Kasumi-1 (cell line): ENCODE measurements at regions not wholly inside any gene's neighbourhood (a gene's known extent, or its start where the extent isn't known, plus 50 kb on each side); places are given as distances from the start of the nearest gene placed in this dataset.
"Not testable (repeated sequence)": the region's sequence is repeated elsewhere in the genome, so short reads cannot be mapped to it uniquely, and the experiment has no call there.

Experiments used
- DNase-seq, 2 experiments: peaks; one replicate each; lab custom pipeline; 2025; lab: John Stamatoyannopoulos, UW

DNA sequence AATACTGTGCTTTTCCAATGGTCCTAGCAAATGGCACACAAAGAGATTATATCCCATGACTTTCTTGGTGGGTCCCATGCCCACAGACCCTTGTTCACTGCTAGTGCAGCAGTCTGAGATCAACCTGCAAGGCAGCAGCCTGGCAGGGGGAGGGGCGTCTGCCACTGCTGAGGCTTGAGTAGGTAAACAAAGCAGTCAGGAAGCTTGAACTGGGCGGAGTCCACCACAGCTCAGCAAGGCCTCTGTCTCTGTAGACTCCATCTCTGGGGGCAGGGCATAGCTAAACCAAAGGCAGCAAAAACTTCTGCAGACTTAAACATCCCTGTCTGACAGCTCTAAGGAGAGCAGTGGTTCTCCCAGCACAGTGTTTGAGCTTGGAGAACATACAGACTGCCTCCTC, 82.9 kb downstream of the ZNF737 start:
- DNase-seq = no peak

DNA sequence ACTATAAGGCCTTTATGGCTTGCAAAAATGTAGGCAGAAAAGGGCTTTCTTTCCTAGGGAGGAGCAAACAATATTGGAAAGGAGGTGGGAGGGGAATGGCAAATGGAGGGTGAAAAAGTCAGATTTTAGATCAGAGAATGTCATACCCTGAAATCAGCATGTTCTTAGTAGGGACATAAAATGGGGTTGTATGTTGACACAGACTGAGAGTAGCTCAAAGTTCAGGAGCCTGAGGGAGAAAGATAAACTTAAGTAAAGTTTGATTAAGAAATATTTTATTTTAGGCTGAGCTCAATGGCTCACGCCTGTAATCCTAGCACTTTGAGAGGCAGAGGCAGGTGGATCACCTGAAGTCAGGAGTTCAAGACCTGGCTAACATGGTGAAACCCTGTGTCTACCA, 83.8 kb downstream of the ZNF737 start:
- DNase-seq = no peak

DNA sequence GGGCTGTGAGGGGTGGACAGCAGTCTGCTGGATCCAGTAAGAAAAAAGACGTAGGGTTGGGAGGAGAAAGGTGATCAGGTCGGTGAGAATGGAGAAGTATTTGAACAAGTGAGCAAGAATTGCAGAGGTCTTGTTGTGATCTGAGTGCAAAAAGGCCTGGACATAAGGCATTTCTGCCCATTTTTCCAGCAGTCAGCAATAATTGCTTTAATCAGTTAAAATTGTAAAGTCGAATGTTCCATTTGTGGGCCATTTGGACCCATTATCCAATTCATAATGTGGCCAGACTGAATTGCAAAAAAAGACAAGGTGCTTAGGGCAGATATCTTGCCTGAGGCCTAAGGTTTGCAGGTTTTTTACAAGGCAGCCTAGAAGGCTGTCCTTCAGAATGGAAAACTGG, 86.1 kb downstream of the ZNF737 start:
- no peak for DNase-seq

DNA sequence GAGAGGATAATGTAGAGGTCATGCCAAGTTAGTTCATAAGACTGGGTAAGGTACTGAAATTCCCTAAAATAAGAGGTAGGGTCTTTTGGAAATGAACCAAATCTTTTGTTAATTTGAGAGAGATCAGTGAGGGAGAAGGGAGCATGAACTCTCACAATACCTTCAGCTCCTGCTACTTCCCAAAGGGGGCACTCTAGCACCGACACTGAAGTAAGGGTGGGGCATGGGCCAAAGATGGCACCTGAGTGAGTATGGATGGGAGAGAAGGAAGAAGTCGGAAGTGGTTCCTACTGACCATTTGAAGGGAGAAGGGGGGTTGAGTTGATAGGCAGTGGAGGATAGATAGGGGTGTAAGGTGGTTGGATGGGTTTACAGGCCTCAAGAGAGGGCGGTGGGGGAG, 86.6 kb downstream of the ZNF737 start:
- DNase-seq = no peak

DNA sequence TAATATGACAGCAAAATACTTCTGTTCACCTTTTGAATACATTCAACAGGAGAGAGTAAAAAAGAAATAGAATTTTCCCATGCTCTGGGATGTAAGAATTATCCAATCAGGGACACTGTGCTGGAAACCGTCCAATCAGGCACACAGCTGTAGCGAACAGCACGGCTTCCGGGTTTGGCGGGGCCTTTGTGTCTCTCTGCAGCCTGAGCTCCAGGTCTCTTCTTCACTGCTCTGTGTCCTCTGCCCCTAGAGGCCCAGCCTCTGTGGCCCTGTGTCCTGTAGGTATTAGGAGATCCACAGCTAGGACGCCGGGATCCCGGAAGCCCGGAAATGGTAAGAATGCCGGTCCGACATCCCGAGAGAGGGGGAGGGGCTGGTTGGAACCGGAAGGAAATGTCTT, 92.7 kb downstream of the ZNF737 start:
- no peak for DNase-seq

DNA sequence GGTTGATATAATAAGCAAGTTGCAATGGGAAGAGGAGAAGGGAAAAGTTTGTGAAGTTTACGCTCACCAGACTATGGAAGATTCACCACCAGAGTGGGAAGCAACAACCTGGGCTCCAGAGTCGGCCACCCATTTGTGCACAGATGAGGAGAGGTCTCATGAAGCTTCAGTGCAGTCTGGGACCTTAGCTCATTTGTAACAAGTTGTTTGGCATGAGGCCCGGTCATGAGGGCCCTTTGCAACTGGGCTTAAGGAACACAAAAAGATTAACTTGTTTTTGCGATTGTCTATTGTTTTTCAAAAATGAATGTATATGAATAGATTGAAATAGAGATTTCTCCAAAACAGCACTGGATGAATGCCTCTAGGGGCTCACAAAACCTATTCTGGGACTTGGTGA, 94.2 kb downstream of the ZNF737 start:
- no peak for DNase-seq

DNA sequence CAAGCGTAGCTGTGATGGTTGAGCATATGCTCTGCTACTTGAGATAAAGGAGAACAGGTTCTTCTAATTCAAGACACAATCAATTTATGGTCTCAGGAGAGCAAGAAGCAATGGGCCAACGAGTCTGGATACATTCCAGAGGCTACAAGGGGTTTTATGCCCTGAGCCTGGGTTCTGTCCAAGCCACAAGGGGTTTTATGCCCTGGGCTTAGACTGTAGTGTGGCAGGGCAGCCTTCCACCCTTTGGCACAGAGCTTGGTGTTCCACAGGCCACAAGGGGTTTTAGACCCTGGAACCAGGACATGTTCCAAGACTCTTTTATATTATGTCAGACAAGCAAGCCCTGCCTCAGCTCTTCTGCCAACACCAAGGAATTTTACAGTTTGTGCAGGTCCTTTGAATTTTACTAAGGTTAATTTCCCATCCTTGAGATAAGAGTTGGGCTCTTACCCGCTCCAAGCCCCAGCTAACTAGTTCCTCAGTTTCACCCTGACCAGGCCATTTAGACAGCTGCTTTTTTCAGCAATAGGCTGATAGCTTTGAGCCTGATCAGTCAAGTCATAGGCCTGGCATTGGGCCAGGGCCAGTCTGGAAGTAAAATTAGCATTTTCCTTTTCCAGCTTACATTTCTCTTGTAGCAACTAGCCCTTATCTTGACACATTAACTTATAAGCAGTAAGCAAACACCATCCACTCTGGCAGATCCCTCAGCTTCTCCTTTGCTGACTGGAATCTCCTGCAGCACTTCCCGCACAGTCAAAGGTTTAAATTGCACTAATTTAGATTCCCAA, 95.0 kb downstream of the ZNF737 start:
- DNase-seq = no peak

DNA sequence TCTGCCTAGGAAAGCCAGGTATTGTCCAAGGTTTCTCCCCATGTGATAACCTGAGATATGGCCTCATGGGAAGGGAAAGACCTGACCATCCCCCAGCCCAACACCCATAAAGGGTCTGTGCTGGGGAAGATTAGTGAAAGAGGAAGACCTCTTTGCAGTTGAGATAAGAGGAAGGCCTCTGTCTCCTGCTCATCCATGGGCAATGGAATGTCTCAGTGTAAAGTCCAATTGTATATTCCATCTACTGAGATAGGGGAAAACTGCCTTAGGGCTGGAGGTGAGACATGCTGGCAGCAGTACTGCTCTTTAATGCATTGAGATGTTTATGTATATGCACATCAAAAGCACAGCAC, 99.0 kb downstream of the ZNF737 start:
- DNase-seq = not testable (repeated sequence)

DNA sequence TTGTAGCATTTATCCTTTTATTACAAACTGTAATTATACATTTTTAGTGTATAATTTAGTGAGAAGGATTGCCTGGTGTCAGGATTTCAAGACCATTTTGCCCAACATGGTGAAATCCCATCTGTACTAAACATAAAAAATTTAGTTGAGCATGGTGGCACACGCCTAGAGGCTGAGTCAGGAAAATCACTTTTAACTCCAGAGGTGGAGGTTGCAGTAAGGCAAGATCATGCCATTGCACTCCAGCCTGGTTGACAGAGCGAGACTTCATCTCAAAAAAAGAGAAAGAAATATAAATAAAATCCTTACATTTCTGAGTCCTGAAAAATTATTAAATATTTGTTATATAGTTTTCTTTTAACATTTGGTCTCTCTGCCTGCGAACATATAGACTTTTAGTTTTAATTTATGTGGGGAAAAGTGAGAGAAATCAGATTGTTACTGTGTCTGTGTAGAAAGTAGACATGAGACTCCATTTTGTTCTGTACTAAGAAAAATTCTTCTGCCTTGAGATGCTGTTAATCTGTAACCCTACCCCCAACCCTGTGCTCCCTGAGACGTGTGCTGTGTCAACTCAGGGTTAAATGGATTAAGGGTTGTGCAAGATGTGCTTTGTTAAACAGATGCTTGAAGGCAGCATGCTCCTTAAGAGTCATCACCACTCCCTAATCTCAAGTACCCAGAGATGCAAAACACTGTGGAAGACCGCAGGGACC, 99.5 kb downstream of the ZNF737 start:
- DNase-seq = not testable (repeated sequence)

DNA sequence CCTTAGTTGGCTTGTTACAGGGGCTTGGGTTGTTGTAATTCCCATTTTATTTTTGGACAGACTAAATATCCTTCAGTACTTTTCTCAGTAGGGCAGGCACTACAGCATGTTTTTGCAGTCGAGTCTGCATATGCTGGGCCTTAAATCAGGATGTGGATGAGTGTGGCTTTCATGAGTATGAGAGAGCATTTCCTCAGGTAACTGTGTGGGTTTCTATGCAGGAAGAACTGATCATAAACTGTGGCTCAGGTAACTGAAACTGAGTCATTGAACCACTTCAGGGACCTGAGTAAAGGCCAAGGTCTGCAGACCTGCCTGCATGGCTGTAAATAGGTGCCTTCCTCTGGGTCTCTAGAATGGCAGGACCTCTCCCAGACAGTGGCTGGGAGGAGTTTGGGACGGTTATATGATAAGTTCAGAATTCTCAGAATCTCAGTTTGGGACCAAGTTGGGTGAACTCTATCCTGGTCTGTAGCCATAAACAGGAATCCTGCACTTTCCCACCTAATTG, 112.1 kb downstream of the ZNF737 start:
- no peak for DNase-seq

DNA sequence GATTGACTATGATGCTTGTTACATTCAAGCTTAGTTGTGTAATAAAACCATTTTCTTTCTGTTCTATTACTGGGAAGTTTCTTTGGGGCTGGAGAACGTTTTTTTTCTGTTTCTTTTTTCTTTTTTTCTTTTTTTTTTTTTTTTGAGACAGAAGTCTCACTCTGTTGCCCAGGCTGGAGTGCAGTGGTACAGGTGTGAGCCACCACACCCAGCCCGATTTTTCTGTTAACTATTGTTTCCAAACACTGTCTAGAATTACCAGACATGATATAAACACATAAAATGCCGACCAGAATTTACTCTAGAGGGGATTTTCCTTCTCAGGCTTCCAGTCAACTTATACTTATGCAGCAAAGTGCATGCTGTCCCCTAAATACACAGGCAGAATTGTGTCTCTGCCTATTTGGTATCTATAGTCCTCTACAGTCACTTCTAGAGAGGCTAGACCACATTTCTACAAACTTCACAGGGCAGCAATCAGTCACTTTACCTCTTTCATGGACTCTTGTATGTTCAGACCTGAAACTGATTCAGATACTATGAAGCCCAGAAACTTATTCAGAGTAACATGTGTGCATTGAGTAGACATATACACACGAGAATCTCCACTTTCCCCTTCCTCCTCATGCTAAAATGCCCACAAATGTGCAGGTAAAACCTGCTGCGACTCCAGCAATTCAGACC, 121.2 kb downstream of the ZNF737 start:
- no peak for DNase-seq

DNA sequence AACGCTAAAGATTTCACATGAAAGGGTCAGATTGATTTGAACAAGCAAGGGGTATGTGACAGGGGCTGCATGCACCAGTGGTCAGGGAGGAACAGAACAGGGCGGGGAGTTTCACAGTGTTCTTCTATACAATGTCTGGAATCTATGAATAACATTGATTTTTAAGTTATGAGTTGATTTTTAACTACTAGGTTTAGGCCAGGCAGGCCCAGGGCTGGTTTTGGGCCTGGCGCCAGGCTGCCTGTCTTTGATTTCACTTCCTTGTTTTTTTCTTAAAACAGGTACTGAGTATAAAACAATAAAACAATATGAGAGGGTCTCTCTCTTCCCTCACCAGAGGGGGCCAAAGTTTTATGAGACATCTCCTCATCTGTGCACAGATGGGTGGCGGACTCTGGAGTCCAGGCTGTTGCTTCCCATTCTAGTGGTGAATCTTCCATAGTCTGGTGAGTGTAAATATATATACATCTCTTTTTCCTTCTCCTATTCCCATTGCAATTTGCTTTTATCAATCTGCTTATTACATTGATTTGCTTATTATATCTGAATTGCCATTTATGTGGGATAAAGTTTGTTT, 133.2 kb downstream of the ZNF737 start:
- not testable (repeated sequence) for DNase-seq

DNA sequence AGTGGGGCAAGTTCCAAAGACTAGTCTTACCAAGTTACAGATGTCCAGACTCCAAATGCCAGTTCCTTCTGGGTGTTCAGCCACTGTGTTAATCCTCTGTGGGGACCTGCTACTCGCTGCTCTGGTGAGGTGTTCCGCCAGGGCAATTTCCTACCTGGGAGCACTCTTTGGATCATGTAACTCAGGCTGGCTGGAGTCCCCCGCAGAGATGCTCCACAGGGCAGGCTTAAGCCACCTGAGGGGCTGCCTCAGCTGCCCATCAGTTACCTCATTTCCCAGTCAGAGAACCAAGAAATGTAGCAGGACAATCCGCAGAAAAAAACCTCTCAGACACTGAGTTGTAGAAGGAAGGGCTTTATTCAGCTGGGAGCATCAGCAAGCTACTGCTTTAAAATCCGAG, 133.8 kb downstream of the ZNF737 start:
- no peak for DNase-seq

DNA sequence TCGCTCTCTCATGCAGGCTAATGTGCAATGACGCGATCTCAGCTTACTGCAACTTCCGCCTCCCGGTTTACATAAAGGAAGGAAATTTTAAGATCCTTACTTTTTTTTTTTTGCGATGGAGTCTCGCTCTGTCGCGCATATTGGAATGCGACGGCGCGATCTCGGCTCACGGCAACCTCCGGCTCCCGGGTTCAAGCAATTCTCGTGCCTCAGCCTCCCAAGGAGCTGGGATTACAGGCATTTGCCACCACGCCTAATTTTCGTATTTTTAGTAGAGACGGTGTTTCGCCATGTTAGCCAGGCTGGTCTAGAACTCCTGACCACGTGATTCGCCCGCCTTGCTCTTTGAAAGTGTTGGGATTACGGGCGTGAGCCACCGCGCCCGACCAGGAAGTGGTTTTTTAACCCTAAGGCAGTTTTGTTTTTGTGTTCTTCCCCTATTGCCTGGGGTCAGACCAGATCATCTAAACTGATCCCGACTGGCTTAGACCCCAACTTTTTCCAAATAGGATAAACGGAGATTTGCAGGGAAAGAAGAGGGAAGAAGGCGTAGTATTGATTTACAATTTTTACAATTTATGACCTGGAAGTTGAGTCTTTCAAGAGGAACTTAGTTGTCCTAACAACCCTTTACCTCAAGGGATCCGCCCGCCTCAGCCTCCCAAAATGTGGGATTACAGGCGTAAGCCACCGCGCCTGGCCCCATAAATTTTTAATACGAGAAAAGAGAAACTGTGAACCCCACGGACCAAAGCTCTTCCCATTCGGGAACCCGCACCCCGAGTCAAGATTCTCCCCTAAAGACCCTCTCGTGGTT, 142.0 kb downstream of the ZNF737 start:
- DNase-seq = no peak

DNA sequence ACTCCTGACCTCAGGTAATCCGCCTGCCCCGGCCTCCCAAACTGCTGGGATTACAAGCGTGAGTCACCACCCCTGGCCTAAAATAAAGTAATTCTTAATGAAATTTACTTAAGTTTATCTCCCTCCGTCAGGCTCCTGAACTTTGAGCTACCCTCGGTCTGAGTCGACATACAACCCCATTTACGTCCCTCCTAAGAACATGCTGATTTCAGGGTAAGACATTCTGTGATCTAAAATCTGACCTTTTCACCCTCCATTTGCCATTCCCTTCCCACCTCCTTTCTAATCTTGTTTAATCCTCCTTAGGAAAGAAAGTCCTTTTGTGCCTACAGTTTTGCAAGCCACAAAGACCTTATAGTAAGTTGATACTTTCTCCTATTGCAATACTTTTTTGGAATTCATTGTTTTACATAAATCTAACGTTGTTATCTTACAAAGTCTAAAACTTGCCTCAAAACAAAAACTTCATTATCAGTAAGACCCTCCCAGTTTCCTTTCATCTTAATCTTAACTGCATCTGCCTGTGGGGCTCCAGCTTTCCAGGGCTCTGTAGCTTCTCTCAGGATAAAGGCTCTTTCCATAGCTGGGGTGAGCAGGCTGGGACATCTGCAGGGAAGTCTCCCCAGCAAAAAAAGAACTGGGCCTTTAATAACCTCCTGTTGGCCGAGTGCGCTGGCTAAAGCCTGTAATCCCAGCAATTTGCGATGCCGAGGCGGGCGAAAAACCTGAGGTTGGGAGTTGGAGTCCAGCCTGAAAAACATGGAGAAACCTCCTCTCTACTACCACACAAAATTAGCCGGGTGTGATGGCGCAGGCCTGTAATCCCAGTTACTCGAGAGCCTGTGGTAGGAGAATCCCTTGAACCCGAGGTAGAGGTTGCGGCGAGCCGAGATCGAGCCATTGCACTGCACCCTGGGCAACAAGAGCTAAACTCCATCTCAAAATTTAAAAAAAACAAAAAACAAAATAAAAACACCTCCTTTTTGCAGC, 143.1 kb downstream of the ZNF737 start:
- no peak for DNase-seq

DNA sequence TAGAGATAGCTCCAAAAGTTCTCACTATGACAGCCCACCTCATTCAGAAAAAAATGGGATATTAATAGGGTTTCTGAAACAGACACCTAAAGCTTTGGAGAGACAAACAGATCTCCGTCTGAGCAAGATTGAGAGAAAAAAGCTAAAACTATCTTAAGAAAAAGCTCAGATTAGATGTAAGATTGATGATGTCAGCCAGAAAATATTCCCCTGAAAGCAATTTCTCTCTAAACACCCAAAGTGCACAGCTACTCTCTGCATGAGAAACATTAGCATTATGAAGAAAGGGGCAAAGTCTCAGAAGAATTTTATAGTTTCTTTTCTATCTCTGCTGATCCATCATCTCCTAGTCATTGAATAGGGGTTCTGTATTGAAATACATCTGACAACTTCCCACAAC, 148.9 kb downstream of the ZNF737 start:
- DNase-seq = no peak

DNA sequence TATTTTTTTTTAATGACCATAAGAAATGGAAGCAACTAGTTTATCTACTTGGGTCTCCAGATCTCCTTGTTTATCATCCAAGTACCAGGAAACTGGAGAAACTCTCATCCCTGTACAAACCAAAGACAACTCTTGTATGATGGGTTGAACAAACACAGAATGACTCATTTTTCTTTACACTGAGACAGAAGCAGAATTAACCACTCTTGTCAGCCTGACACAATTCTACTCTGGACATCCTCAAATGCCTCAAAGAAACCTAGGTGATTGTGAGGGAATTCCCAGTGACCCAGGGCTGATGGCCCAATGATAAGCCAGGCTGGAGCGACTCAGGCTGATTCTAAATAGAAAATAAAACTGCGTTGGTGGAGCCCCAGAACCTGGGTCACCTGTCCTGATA, 151.5 kb downstream of the ZNF737 start:
- DNase-seq = no peak

DNA sequence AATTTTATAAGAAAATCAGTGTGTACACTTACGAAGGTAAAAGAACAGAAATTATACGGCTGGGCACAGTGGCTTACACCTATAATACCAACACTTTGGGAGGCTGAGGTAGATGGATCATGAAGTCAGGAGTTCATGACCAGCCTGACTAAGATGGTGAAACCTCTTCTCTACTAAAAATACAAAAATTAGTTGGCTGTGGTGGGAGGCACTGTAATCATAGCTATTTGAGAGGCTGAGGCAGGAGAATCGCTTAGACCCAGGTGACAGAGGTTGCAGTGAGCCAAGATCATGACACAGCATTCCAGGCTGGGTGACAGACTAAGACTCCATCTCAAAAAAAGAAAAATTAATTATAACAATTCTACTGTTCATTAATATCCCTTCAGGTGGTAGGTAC, 151.9 kb downstream of the ZNF737 start:
- DNase-seq = no peak

DNA sequence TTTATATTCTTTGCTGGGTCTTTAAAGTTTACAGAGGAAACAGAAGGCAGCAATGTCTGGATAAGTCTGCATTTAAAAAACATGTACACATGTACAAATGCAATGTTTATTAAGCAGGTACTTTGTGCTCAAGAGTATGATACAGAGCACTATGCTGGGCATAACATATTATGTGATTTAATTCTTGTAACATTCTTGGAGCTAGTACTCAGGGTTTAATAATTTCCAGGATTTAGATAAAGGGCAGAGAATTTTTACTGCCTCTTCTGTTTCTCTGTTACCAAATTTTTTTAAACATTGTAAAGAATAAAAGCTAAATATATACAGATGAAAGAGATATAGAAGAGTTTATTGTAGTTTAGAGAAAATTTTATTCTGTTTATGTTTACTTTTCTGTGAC, 152.7 kb downstream of the ZNF737 start:
- DNase-seq = no peak

DNA sequence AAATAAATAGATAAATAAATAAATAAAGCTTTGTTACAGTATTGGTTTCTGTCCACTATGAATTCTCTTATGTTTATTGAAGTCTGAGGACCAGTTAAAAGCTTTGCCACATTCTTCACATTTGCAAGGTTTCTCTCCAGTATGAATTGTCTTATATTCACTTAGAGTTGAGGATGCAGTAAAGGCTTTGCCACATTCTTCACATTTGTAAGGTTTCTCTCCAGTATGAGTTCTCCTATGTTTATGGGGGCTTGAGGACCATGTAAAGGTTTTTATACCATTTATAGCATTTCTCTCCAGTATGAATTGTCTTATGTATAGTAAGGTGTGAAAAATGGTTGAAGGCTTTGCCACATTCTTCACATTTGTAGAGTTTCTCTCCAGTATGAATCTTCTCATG, 168.3 kb downstream of the ZNF737 start:
- no peak for DNase-seq
